GM23338 (cell line): ENCODE measurements at regions not wholly inside any gene's neighbourhood (a gene's known extent, or its start where the extent isn't known, plus 50 kb on each side); places are given as distances from the start of the nearest gene placed in this dataset.

Experiments
- ATAC-seq: fragments of 200-7000 bp; cut with Tn5 transposase; 3 replicates; pipeline ENCODE4 v1.9.1; 2020
- DNase-seq: peaks from one replicate; pipeline ENCODE4 v3.0.0-alpha.2; 2015; ENCODE audit warnings: low spot score
- H2AFZ ChIP-seq: fragments of 200-600 bp; sonication (generic); 2 replicates; pipeline ENCODE4 v1.8.0; 2016; ENCODE audit warnings: antibody characterized with exemption, mild to moderate bottlenecking, moderate library complexity
- H3F3A ChIP-seq: fragments of 200-600 bp; sonication (generic); replicated peaks from 2 replicates; pipeline ENCODE4 v1.8.0; 2017; ENCODE audit warnings: antibody characterized with exemption, mixed run types, low read depth
- H3K27ac ChIP-seq: fragments of 200-600 bp; sonication (generic); 2 replicates; pipeline ENCODE4 v1.6.1; 2016; ENCODE audit warnings: low read depth
- H3K27me3 ChIP-seq: fragments of 200-600 bp; sonication (generic); 2 replicates; pipeline ENCODE4 v1.8.0; 2016; ENCODE audit warnings: mild to moderate bottlenecking, mixed run types, moderate library complexity; ENCODE audit not compliant: insufficient read depth
- H3K36me3 ChIP-seq: fragments of 200-600 bp; sonication (generic); 2 replicates; pipeline ENCODE4 v1.8.0; 2016; ENCODE audit warnings: mild to moderate bottlenecking; ENCODE audit not compliant: insufficient read depth
- H3K4me1 ChIP-seq: fragments of 200-600 bp; sonication (generic); 2 replicates; pipeline ENCODE4 v1.8.0; 2016; ENCODE audit warnings: mild to moderate bottlenecking, moderate library complexity; ENCODE audit not compliant: insufficient read depth
- H3K4me2 ChIP-seq: fragments of 200-600 bp; sonication (generic); 2 replicates; pipeline ENCODE4 v1.7.1; 2017; ENCODE audit warnings: mixed run types
- H3K4me3 ChIP-seq: fragments of 200-600 bp; sonication (generic); 2 replicates; pipeline ENCODE4 v1.6.1; 2016; ENCODE audit warnings: mixed run types
- H3K79me2 ChIP-seq: fragments of 200-600 bp; sonication (generic); replicated peaks from 2 replicates; pipeline ENCODE4 v1.8.0; 2017; ENCODE audit warnings: mild to moderate bottlenecking; ENCODE audit not compliant: insufficient read depth
- H3K9me2 ChIP-seq: fragments of 200-600 bp; sonication (generic); 2 replicates; pipeline ENCODE4 v1.8.0; 2017; ENCODE audit not compliant: insufficient read depth
- H4K20me1 ChIP-seq: fragments of 200-600 bp; sonication (generic); replicated peaks from 2 replicates; pipeline ENCODE4 v1.8.0; 2017; ENCODE audit warnings: mild to moderate bottlenecking; ENCODE audit not compliant: insufficient read depth
- H3K27ac Mint-ChIP-seq: 2 replicates; pipeline ENCODE4 v1.8.0; 2020; ENCODE audit warnings: inconsistent platforms, mild to moderate bottlenecking, moderate library complexity, mixed read lengths
- H3K27me3 Mint-ChIP-seq: 3 replicates; pipeline ENCODE4 v1.8.0; 2022; ENCODE audit warnings: low read depth, mild to moderate bottlenecking, moderate library complexity, mixed read lengths, inconsistent platforms; ENCODE audit not compliant: insufficient read depth, poor library complexity
- H3K36me3 Mint-ChIP-seq: 3 replicates; pipeline ENCODE4 v1.8.0; 2021; ENCODE audit warnings: low read depth, mild to moderate bottlenecking, inconsistent platforms, moderate library complexity, mixed read lengths
- H3K4me1 Mint-ChIP-seq: 3 replicates; pipeline ENCODE4 v1.8.0; 2020; ENCODE audit warnings: mild to moderate bottlenecking, inconsistent platforms, mixed read lengths
- H3K4me3 Mint-ChIP-seq: 3 replicates; pipeline ENCODE4 v1.8.0; 2021; ENCODE audit warnings: moderate library complexity, mild to moderate bottlenecking, inconsistent platforms, mixed read lengths
- H3K9me3 Mint-ChIP-seq: 3 replicates; pipeline ENCODE4 v1.8.0; 2020; ENCODE audit warnings: moderate library complexity, mild to moderate bottlenecking, inconsistent platforms, mixed read lengths
- CREB1 ChIP-seq: fragments of 250-450 bp; sonication (Bioruptor Pico); IDR thresholded peaks from 2 replicates; pipeline ENCODE4 v1.5.0; 2020; ENCODE audit warnings: low read depth, mild to moderate bottlenecking, moderate library complexity
- CTCF ChIP-seq, 2 experiments: fragments of 200-600 bp in 1 of 2; sonication (generic) in 1 of 2; conservative IDR thresholded peaks; 2 replicates each; pipeline versions ENCODE4 v1.5.1 to v1.6.1; 2016 to 2017; ENCODE audit warnings: antibody characterized with exemption in 2 of 2, low read depth in 2 of 2, mild to moderate bottlenecking in 2 of 2, moderate library complexity in 1 of 2
- ETS1 ChIP-seq: IDR thresholded peaks from 2 replicates; pipeline ENCODE4 v1.6.1; 2016; ENCODE audit warnings: antibody characterized with exemption
- EZH2 ChIP-seq: fragments of 200-600 bp; sonication (generic); IDR thresholded peaks from one replicate; pipeline ENCODE4 v1.8.0; 2017; ENCODE audit warnings: antibody characterized with exemption, mild to moderate bottlenecking, low read depth; ENCODE audit not compliant: unreplicated experiment
- EZH2phosphoT487 ChIP-seq: fragments of 200-600 bp; sonication (generic); IDR thresholded peaks from one replicate; pipeline ENCODE4 v1.8.1; 2018; ENCODE audit warnings: antibody characterized with exemption; ENCODE audit not compliant: unreplicated experiment
- JUNB ChIP-seq: IDR thresholded peaks from one replicate; pipeline ENCODE4 v1.6.1; 2016; ENCODE audit warnings: antibody characterized with exemption; ENCODE audit not compliant: unreplicated experiment
- NANOG ChIP-seq: IDR thresholded peaks from 2 replicates; pipeline ENCODE4 v1.6.1; 2016; ENCODE audit warnings: antibody characterized with exemption, borderline replicate concordance
- POLR2AphosphoS5 ChIP-seq: IDR thresholded peaks from 2 replicates; pipeline ENCODE4 v1.6.1; 2016; ENCODE audit warnings: antibody characterized with exemption, low read depth
- REST ChIP-seq: IDR thresholded peaks from one replicate; pipeline ENCODE4 v1.6.1; 2018; ENCODE audit warnings: antibody characterized with exemption; ENCODE audit not compliant: unreplicated experiment
- STAT1 ChIP-seq: IDR thresholded peaks from one replicate; pipeline ENCODE4 v1.6.1; 2016; ENCODE audit warnings: antibody characterized with exemption; ENCODE audit not compliant: unreplicated experiment
- ZNF114 ChIP-seq: fragments of 250-450 bp; sonication (Bioruptor Pico); IDR thresholded peaks from 2 replicates; pipeline ENCODE4 v1.5.0; 2020; ENCODE audit warnings: mild to moderate bottlenecking, moderate library complexity
- ZNF331 ChIP-seq: fragments of 250-450 bp; sonication (Bioruptor Pico); IDR thresholded peaks from 2 replicates; pipeline ENCODE4 v1.5.0; 2020; ENCODE audit warnings: low read depth, mild to moderate bottlenecking, moderate library complexity
- ZNF462 ChIP-seq: fragments of 250-450 bp; sonication (Bioruptor Pico); IDR thresholded peaks from 2 replicates; pipeline ENCODE4 v1.5.0; 2020; ENCODE audit warnings: mild to moderate bottlenecking, moderate library complexity

DNA sequence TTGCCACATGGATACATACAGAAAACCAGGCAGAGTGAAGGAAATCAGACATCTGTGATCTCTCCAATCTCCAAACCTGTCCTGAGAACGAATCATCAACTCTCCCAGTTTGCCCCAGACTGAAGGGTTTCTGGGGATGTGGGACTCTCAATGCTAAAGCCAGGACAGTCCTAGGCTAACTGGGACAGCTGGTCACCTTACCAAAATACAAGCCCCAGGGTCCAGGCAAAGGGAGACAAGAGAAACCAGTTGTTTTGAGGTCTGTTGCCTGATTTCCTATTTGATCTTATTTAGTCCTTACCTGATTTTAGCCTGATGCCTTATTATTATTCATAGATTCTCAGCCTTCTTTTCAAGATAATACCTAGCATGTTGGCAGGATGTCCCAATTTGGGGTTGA, 51.7 kb upstream of the TAC4 start:
- Histone ChIP-seq H3K4me3 (no peak overlapping the region), H2AFZ (no peak overlapping the region), H3K27me3 (peaks cover 49% of the 10 kb centered on the region), H3K4me1 (peaks cover 10% of the 10 kb centered on the region; the same call in 1 of the 2 replicates), H3K79me2 (no peaks in the 10 kb centered on the region), H3K9me2 (no peaks in the 10 kb centered on the region), H3K4me2 (no peak overlapping the region), H3F3A (0 out of 2 replicates have a peak, but pooled peaks cover 3% of the 10 kb centered on the region), H4K20me1 (no peaks in the 10 kb centered on the region), H3K36me3 (no peaks in the 10 kb centered on the region), H3K27ac (no peak overlapping the region)
- H3K4me3 Mint-ChIP-seq, result no peak overlapping the region
- H3K4me1 Mint-ChIP-seq, result peaks cover 25% of the 10 kb centered on the region
- ATAC-seq (no peak), DNase-seq (no peak)
- H3K27ac Mint-ChIP-seq, result no peak overlapping the region
- no peaks in the 10 kb centered on the region for H3K9me3 Mint-ChIP-seq
- H3K27me3 Mint-ChIP-seq, result peaks cover 40% of the 10 kb centered on the region
- TF ChIP-seq ETS1 (no peak), ZNF114 (CRISPR knock-in tag) (no peak), JUNB (no peak), REST (no peak), ZNF331 (no peak), CTCF (conservative IDR thresholded peaks at IDR 0.05; ENCODE audit: low read depth in 2 of 2) (no peak), ZNF462 (no peak), POLR2AphosphoS5 (no peak), EZH2 (no peak), EZH2phosphoT487 (no peak), STAT1 (no peak), NANOG (no peak), CREB1 (CRISPR knock-in tag) (no peak)
- no peaks in the 10 kb centered on the region for H3K36me3 Mint-ChIP-seq
